K562 (cell line): ENCODE measurements at regions not wholly inside any gene's neighbourhood (a gene's known extent, or its start where the extent isn't known, plus 50 kb on each side); places are given as distances from the start of the nearest gene placed in this dataset.

Experiments used
- ATAC-seq: fragments of 200-7000 bp; cut with Tn5 transposase; 3 replicates; pipeline ENCODE4 v1.9.1; 2020; ENCODE audit warnings: moderate library complexity
- BruUV-seq: library from RNA; stranded (reverse); fragments of 400-500 nt; replicated peaks from 2 replicates; lab custom pipeline; 2021; lab: Mats Ljungman, UMichigan
- CTCF ChIA-PET: fragments of 300-600 bp; formaldehyde crosslinking; extraction: SDS; loops from one replicate; lab custom pipeline; 2021; ENCODE audit warnings: low intra/inter-chr PET ratio; lab: Yijun Ruan, JAX
- POLR2A ChIA-PET: fragments of 300-600, 350-650 bp; sonication (Branson Sonifier 250); formaldehyde crosslinking; extraction: SDS; loops from one replicate; lab custom pipeline; 2021; ENCODE audit warnings: antibody characterized with exemption, inconsistent platforms; lab: Yijun Ruan, JAX
- DNase-seq, 4 experiments: peaks; one replicate each; pipeline versions ENCODE4 v3.0.0 to v3.0.0-alpha.2; 2011 to 2018; ENCODE audit warnings: low spot score in 3 of 4, mixed read lengths in 3 of 4; ENCODE audit errors: extremely low read depth in 1 of 4
- FAIRE-seq: peaks from 2 replicates; lab custom pipeline; 2011; peaks lifted over from hg19 to GRCh38; lab: Jason Lieb, UNC
- H2AFZ ChIP-seq: 2 replicates; pipeline ENCODE4 v1.6.0; 2011; ENCODE audit warnings: low read depth, low read length, control low read depth, inconsistent platforms
- H3K27ac ChIP-seq: fragments of 200-600 bp; 3 replicates; pipeline ENCODE4 v1.8.0; 2011; ENCODE audit warnings: low read depth, mild to moderate bottlenecking, control low read depth, inconsistent platforms, low read length, moderate library complexity, mixed read lengths; ENCODE audit errors: extremely low read depth
- H3K27me3 ChIP-seq, 2 experiments: fragments of 300-600 bp in 1 of 2; 2 replicates in 1 of 2; 3 replicates in 1 of 2; pipeline versions ENCODE4 v1.6.0 to v1.8.0; 2011; ENCODE audit warnings: inconsistent platforms in 2 of 2, low read length in 2 of 2, mild to moderate bottlenecking in 1 of 2, mixed read lengths in 1 of 2, moderate library complexity in 1 of 2; ENCODE audit not compliant: control insufficient read depth in 2 of 2, insufficient read depth in 2 of 2
- H3K36me3 ChIP-seq: fragments of 300-600 bp; 3 replicates; pipeline ENCODE4 v1.8.0; 2011; ENCODE audit warnings: mild to moderate bottlenecking, low read length, inconsistent platforms; ENCODE audit not compliant: control insufficient read depth, insufficient read depth
- H3K4me1 ChIP-seq, 2 experiments: fragments of 200-600 bp in 1 of 2; replicated peaks in 1 of 2; 2 replicates in 1 of 2; 3 replicates in 1 of 2; pipeline versions ENCODE4 v1.5.1 to v1.8.0; 2011; ENCODE audit warnings: inconsistent platforms in 2 of 2, low read length in 2 of 2, mild to moderate bottlenecking in 1 of 2, mixed read lengths in 1 of 2, moderate library complexity in 1 of 2; ENCODE audit not compliant: control insufficient read depth in 2 of 2, insufficient read depth in 2 of 2
- H3K4me2 ChIP-seq: 2 replicates; pipeline ENCODE4 v1.6.1; 2011; ENCODE audit warnings: low read length, control low read depth, inconsistent platforms, mixed read lengths; ENCODE audit not compliant: insufficient read depth
- H3K4me3 ChIP-seq: fragments of 200-600 bp; sonication (generic), shearing (Covaris generic); 2 replicates; pipeline ENCODE4 v1.5.1; 2016; ENCODE audit warnings: control low read depth, inconsistent platforms
- H3K79me2 ChIP-seq: fragments of 200-600 bp; 3 replicates; pipeline ENCODE4 v1.8.0; 2011; ENCODE audit warnings: low read length, inconsistent platforms; ENCODE audit not compliant: control insufficient read depth, insufficient read depth
- H3K9ac ChIP-seq, 2 experiments: 2 replicates each; pipeline versions ENCODE4 v1.6.0 to v1.6.1; 2011; ENCODE audit warnings: low read depth in 2 of 2, low read length in 2 of 2, control low read depth in 1 of 2, inconsistent platforms in 1 of 2, mild to moderate bottlenecking in 1 of 2, mixed read lengths in 1 of 2; ENCODE audit not compliant: insufficient read depth in 1 of 2
- H3K9me1 ChIP-seq: one replicate; pipeline ENCODE4 v1.6.0; 2011; ENCODE audit warnings: inconsistent platforms, mild to moderate bottlenecking, low read length, moderate library complexity; ENCODE audit not compliant: control insufficient read depth, insufficient read depth
- H3K9me3 ChIP-seq: replicated peaks from 2 replicates; pipeline ENCODE4 v1.5.1; 2011; ENCODE audit warnings: low read depth, low read length, inconsistent platforms; ENCODE audit not compliant: control insufficient read depth, insufficient read depth
- H4K20me1 ChIP-seq: replicated peaks from 2 replicates; pipeline ENCODE4 v1.6.1; 2011; ENCODE audit warnings: low read length, inconsistent platforms, mixed read lengths; ENCODE audit not compliant: control insufficient read depth, insufficient read depth
- ETS2 ChIP-seq: IDR thresholded peaks from 2 replicates; pipeline ENCODE4 v1.6.1; 2016; ENCODE audit warnings: borderline replicate concordance, missing genetic modification characterization, mild to moderate bottlenecking, moderate library complexity, missing compliant biosample characterization; ENCODE audit not compliant: poor library complexity, severe bottlenecking
- SMAD3 ChIP-seq: fragments of 450-650 bp; formaldehyde crosslinking; conservative IDR thresholded peaks from 2 replicates; pipeline ENCODE4 v1.4.0; 2020; ENCODE audit warnings: mild to moderate bottlenecking
- WGBS: fragments of 100-300 bp; shearing (Covaris generic); methylation state at CpG from one replicate; pipeline ENCODE4 v1.1.6; 2016; ENCODE audit warnings: low coverage, mixed read lengths; ENCODE audit not compliant: insufficient coverage; ENCODE audit errors: missing lambda C conversion rate; 5-methylcytosine and 5-hydroxymethylcytosine counted together
- in situ Hi-C: fragments of 300-500 bp; cut with MboI; formaldehyde crosslinking; loops from 4 replicates; pipeline ENCODE4 v1.15.0; 2018; ENCODE audit warnings: inconsistent platforms, mixed read lengths
- intact Hi-C: fragments of 100-400 bp; cut with micrococcal nuclease; formaldehyde crosslinking; loops from 2 replicates; pipeline ENCODE4 v1.14.2; 2022

GRCh38 chr2:16134436-16135165, 194.3 kb downstream of the MYCN start:
- in situ Hi-C loops (no loop called here), intact Hi-C loops (no loop called here)
- BruUV-seq = no TSS peak
- ChIA-PET CTCF (no interaction called here), POLR2A (no interaction called here)
- Histone ChIP-seq H3K4me3 (no peak overlapping the region), H3K27me3 (no peaks in the 10 kb centered on the region), H3K9me3 (no peaks in the 10 kb centered on the region), H3K27ac (no peak overlapping the region), H3K4me2 (no peak overlapping the region), H4K20me1 (no peaks in the 10 kb centered on the region; the same call in 1 of the 2 replicates), H3K36me3 (no peaks in the 10 kb centered on the region), H3K4me1 (no peaks in the 10 kb centered on the region), H3K9ac (no peak overlapping the region), H3K79me2 (no peaks in the 10 kb centered on the region), H3K9me1 (no peaks in the 10 kb centered on the region), H2AFZ (no peak overlapping the region)
- WGBS = 0% methylated on average over 9 of the region's 9 CpGs
- no peak for DNase-seq
- FAIRE-seq = no peak
- ATAC-seq = no peak
- TF ChIP-seq SMAD3 (CRISPR knock-in tag) = no peak

- no peaks in the 10 kb centered on the region for H3K36me3 ChIP-seq
- intact Hi-C loops (no loop called here), in situ Hi-C loops (no loop called here)
- no peak for TF ChIP-seq ETS2
- H3K4me2 ChIP-seq = no peak overlapping the region
- no peaks in the 10 kb centered on the region for H3K79me2 ChIP-seq
- H3K27me3 ChIP-seq = no peaks in the 10 kb centered on the region
- H4K20me1 ChIP-seq = no peaks in the 10 kb centered on the region
- H3K4me3 ChIP-seq = no peak overlapping the region
- H3K4me1 ChIP-seq = no peaks in the 10 kb centered on the region
- ATAC-seq = no peak
- no peak for DNase-seq
- H2AFZ ChIP-seq = no peak overlapping the region
- H3K9ac ChIP-seq = no peak overlapping the region
- FAIRE-seq = no peak
- H3K27ac ChIP-seq = no peak overlapping the region
- ChIA-PET POLR2A (no interaction called here), CTCF (no interaction called here)
- no peaks in the 10 kb centered on the region for H3K9me1 ChIP-seq
- no peaks in the 10 kb centered on the region for H3K9me3 ChIP-seq
- no TSS peak for BruUV-seq
- WGBS = 1% methylated on average over 8 of the region's 8 CpGs
Observed at GRCh38 chr2:16130906-16131400, 190.6 kb downstream of the MYCN start.
